H7 (cell line): ENCODE measurements at regions not wholly inside any gene's neighbourhood (a gene's known extent, or its start where the extent isn't known, plus 50 kb on each side); places are given as distances from the start of the nearest gene placed in this dataset.

Experiments used
- DNase-seq: peaks from one replicate; pipeline ENCODE4 v3.0.0; 2012
- H3K27me3 ChIP-seq: 2 replicates; pipeline ENCODE4 v1.6.0; 2011; ENCODE audit warnings: mild to moderate bottlenecking, low read length; ENCODE audit not compliant: control insufficient read depth, insufficient read depth
- H3K36me3 ChIP-seq: replicated peaks from 2 replicates; pipeline ENCODE4 v1.5.1; 2011; ENCODE audit warnings: low read length; ENCODE audit not compliant: control insufficient read depth, insufficient read depth
- H3K4me3 ChIP-seq: 2 replicates; pipeline ENCODE4 v1.5.1; 2011; ENCODE audit warnings: low read depth, mild to moderate bottlenecking, control low read depth, low read length, moderate library complexity; ENCODE audit not compliant: insufficient read depth

GRCh38 chr1:113266788-113267187 is 123.5 kb upstream of the MAGI3 start:
- Histone ChIP-seq H3K27me3 (no peaks in the 10 kb centered on the region), H3K36me3 (no peaks in the 10 kb centered on the region), H3K4me3 (no peak overlapping the region)
- DNase-seq, result no peak

- Histone ChIP-seq H3K36me3 (no peaks in the 10 kb centered on the region), H3K4me3 (no peak overlapping the region), H3K27me3 (no peaks in the 10 kb centered on the region)
- no peak for DNase-seq
Measured at GRCh38 chr1:113269168-113269963, 120.9 kb upstream of the MAGI3 start.

GRCh38 chr1:113271039-113271438 is 119.3 kb upstream of the MAGI3 start:
- Histone ChIP-seq H3K36me3 (no peaks in the 10 kb centered on the region), H3K4me3 (no peak overlapping the region), H3K27me3 (no peaks in the 10 kb centered on the region)
- no peak for DNase-seq

- no peak for DNase-seq
- no peaks in the 10 kb centered on the region; the same call in 1 of the 2 replicates for H3K27me3 ChIP-seq
- H3K4me3 ChIP-seq, result no peak overlapping the region
- H3K36me3 ChIP-seq, result no peaks in the 10 kb centered on the region
Measured at GRCh38 chr1:113275083-113275482, 115.2 kb upstream of the MAGI3 start.

GRCh38 chr1:113275691-113276090 is 114.6 kb upstream of the MAGI3 start:
- no peak for DNase-seq
- H3K4me3 ChIP-seq, result no peak overlapping the region
- no peaks in the 10 kb centered on the region; the same call in 1 of the 2 replicates for H3K27me3 ChIP-seq
- no peaks in the 10 kb centered on the region for H3K36me3 ChIP-seq

GRCh38 chr1:113276507-113276906 is 113.8 kb upstream of the MAGI3 start:
- H3K36me3 ChIP-seq, result no peaks in the 10 kb centered on the region
- H3K4me3 ChIP-seq, result no peak overlapping the region
- no peaks in the 10 kb centered on the region; the same call in 1 of the 2 replicates for H3K27me3 ChIP-seq
- no peak for DNase-seq

- no peak for DNase-seq
- no peaks in the 10 kb centered on the region; the same call in 1 of the 2 replicates for H3K27me3 ChIP-seq
- no peaks in the 10 kb centered on the region for H3K36me3 ChIP-seq
- no peak overlapping the region for H3K4me3 ChIP-seq
Measured at GRCh38 chr1:113278371-113278770, 111.9 kb upstream of the MAGI3 start.

GRCh38 chr1:113278777-113279176 is 111.5 kb upstream of the MAGI3 start:
- no peaks in the 10 kb centered on the region for H3K36me3 ChIP-seq
- H3K27me3 ChIP-seq, result no peaks in the 10 kb centered on the region; the same call in 1 of the 2 replicates
- H3K4me3 ChIP-seq, result no peak overlapping the region
- DNase-seq, result no peak

GRCh38 chr1:113279776-113280391 is 110.4 kb upstream of the MAGI3 start:
- Histone ChIP-seq H3K4me3 (no peak overlapping the region), H3K27me3 (no peaks in the 10 kb centered on the region; the same call in 1 of the 2 replicates), H3K36me3 (no peaks in the 10 kb centered on the region)
- no peak for DNase-seq

- H3K36me3 ChIP-seq, result no peaks in the 10 kb centered on the region
- no peak overlapping the region for H3K4me3 ChIP-seq
- DNase-seq, result no peak
- no peaks in the 10 kb centered on the region; the same call in 1 of the 2 replicates for H3K27me3 ChIP-seq
Measured at GRCh38 chr1:113280581-113280980, 109.7 kb upstream of the MAGI3 start.

- no peak for DNase-seq
- Histone ChIP-seq H3K36me3 (no peaks in the 10 kb centered on the region), H3K4me3 (no peak overlapping the region), H3K27me3 (no peaks in the 10 kb centered on the region; the same call in 1 of the 2 replicates)
Measured at GRCh38 chr1:113281550-113281949, 108.8 kb upstream of the MAGI3 start.

GRCh38 chr1:113282008-113282892 is 108.1 kb upstream of the MAGI3 start:
- no peak for DNase-seq
- Histone ChIP-seq H3K36me3 (no peaks in the 10 kb centered on the region), H3K4me3 (no peak overlapping the region), H3K27me3 (no peaks in the 10 kb centered on the region; the same call in 1 of the 2 replicates)

- H3K4me3 ChIP-seq, result no peak overlapping the region
- DNase-seq, result no peak
- H3K36me3 ChIP-seq, result no peaks in the 10 kb centered on the region
- H3K27me3 ChIP-seq, result no peaks in the 10 kb centered on the region; the same call in 1 of the 2 replicates
Measured at GRCh38 chr1:113282893-113283285, 107.4 kb upstream of the MAGI3 start.

- Histone ChIP-seq H3K4me3 (no peak overlapping the region), H3K27me3 (no peaks in the 10 kb centered on the region; the same call in 1 of the 2 replicates), H3K36me3 (no peaks in the 10 kb centered on the region)
- no peak for DNase-seq
Measured at GRCh38 chr1:113283914-113284313, 106.4 kb upstream of the MAGI3 start.
